HepG2 (cell line): ENCODE measurements at regions not wholly inside any gene's neighbourhood (a gene's known extent, or its start where the extent isn't known, plus 50 kb on each side); places are given as distances from the start of the nearest gene placed in this dataset.

Experiments used
- CTCF ChIP-seq: sonication (generic); formaldehyde crosslinking; IDR thresholded peaks from 2 replicates; pipeline ENCODE4 v1.5.0; 2020; ENCODE audit warnings: mild to moderate bottlenecking, missing genetic modification reagents, moderate library complexity
- EED ChIP-seq: sonication (generic); formaldehyde crosslinking; IDR thresholded peaks from 2 replicates; pipeline ENCODE4 v1.5.0; 2020; ENCODE audit warnings: mild to moderate bottlenecking, missing genetic modification reagents
- MAFK ChIP-seq, 2 experiments: IDR thresholded peaks in 1 of 2; conservative IDR thresholded peaks in 1 of 2; 2 replicates each; pipeline ENCODE4 v1.6.1; 2011; ENCODE audit warnings: improper control_type of control experiment in 2 of 2, low read length in 2 of 2
- MYC ChIP-seq: sonication (generic); formaldehyde crosslinking; IDR thresholded peaks from 2 replicates; pipeline ENCODE4 v1.9.0; 2021; ENCODE audit warnings: missing genetic modification reagents, borderline replicate concordance
- POGZ ChIP-seq: sonication (generic); formaldehyde crosslinking; IDR thresholded peaks from 2 replicates; pipeline ENCODE4 v1.4.0; 2020; ENCODE audit warnings: mild to moderate bottlenecking, missing genetic modification reagents
- POLR2G ChIP-seq: fragments of 200-400 bp; formaldehyde crosslinking; IDR thresholded peaks from 2 replicates; pipeline ENCODE4 v1.6.1; 2018; ENCODE audit warnings: mild to moderate bottlenecking, low read depth, low read length, moderate library complexity
- PRDM4 ChIP-seq: sonication (generic); formaldehyde crosslinking; IDR thresholded peaks from 2 replicates; pipeline ENCODE4 v1.9.0; 2021; ENCODE audit warnings: missing genetic modification reagents, borderline replicate concordance
- SIN3A ChIP-seq: IDR thresholded peaks from 2 replicates; pipeline ENCODE4 v1.6.1; 2011; ENCODE audit warnings: low read depth, mild to moderate bottlenecking, control low read depth, low read length, borderline replicate concordance
- YY1 ChIP-seq: IDR thresholded peaks from 2 replicates; pipeline ENCODE4 v1.6.1; 2011; ENCODE audit warnings: low read length, low read depth, moderate library complexity, mild to moderate bottlenecking; ENCODE audit not compliant: insufficient read depth, insufficient replicate concordance
- ZNF468 ChIP-seq: sonication (generic); formaldehyde crosslinking; IDR thresholded peaks from 2 replicates; pipeline ENCODE4 v1.8.0; 2022; ENCODE audit warnings: mild to moderate bottlenecking, moderate library complexity, missing genetic modification reagents
- ZNF484 ChIP-seq: sonication (generic); formaldehyde crosslinking; IDR thresholded peaks from 2 replicates; pipeline ENCODE4 v1.5.1; 2020; ENCODE audit warnings: mild to moderate bottlenecking, low read depth, missing genetic modification reagents, borderline replicate concordance
- ZNF530 ChIP-seq: sonication (generic); formaldehyde crosslinking; IDR thresholded peaks from 2 replicates; pipeline ENCODE4 v1.5.0; 2020; ENCODE audit warnings: low read depth, mild to moderate bottlenecking, missing genetic modification reagents
- ZNF841 ChIP-seq: sonication (generic); formaldehyde crosslinking; IDR thresholded peaks from 2 replicates; pipeline ENCODE4 v1.8.1; 2023; ENCODE audit warnings: missing genetic modification reagents, borderline replicate concordance

- TF ChIP-seq EED: no peak
- no peak for TF ChIP-seq CTCF (CRISPR knock-in tag)
- no peak for TF ChIP-seq SIN3A
- TF ChIP-seq YY1: no peak
- no peak for TF ChIP-seq MAFK (conservative IDR thresholded peaks at IDR 0.05 in 1 of 2, IDR thresholded peaks at IDR 0.05 in 1 of 2; ENCODE audit: low read length in 2 of 2)
- TF ChIP-seq POLR2G: no peak
- TF ChIP-seq ZNF484 (CRISPR knock-in tag): no peak
- TF ChIP-seq PRDM4: no peak
- no peak for TF ChIP-seq ZNF841 (CRISPR knock-in tag)
- TF ChIP-seq ZNF530: no peak
- no peak for TF ChIP-seq ZNF468 (CRISPR knock-in tag)
- no peak for TF ChIP-seq POGZ
- TF ChIP-seq MYC (CRISPR knock-in tag): no peak
These were observed 167.5 kb downstream of the BRMS1L start for GRCh38 chr14:35993684-35993960.
